ENCODE measurements at regions not wholly inside any gene's neighbourhood (a gene's known extent, or its start where the extent isn't known, plus 50 kb on each side); places are given as distances from the start of the nearest gene placed in this dataset.

DNA sequence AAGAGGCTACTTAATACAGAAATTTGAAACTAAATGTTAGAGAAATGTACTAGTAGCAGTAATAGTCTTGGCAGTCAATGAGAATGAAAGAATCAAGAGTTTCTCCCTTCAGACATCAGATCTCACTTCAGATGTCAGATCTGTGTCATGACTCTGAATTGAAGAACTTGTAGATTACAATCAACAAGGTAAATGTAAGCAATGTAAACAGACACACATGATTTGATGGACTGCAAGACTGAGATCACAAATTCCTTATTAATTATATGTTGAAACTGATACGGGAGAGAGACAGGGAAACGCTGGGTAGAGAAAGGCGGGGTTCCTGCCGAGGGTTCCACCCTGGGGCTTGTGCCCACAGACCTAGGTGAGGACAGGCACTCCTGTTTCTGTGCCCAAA, 65.5 kb upstream of the HHIP start:
- no peak for DNase-seq

DNA sequence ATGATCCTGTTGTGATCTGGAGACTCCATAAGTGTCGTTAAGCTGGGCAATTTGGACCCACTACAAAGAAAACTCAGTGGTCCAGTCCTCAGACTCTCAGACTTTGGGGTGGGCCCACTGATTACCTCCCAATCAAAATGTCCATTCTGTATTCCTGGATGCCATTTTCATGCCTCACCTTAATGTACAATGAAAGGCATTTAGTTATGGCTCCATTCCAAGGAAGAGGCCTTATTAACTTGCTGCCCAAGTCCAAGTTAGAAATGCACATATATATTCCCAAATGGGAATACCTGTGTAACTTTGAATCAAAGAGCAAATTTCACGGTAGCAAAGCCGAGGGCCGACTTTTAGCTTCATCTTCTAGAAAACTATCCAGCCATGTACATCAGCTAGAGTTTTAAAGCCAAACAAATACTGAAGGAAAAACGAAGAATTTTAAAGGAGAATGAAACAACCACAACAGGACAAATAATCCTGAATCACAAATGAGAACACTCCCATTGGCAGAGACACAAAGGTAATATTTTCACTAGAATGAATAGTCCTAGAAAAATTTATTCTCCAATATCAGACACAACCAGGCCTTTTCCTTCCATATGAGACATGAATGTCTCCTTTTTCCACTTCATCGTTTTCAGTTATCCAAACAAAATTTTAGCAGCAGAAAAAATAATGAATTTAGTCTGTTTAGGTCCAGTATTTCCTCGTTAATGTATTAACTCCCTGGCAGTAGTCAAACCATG, 63.7 kb upstream of the HHIP start:
- DNase-seq = no peak

DNA sequence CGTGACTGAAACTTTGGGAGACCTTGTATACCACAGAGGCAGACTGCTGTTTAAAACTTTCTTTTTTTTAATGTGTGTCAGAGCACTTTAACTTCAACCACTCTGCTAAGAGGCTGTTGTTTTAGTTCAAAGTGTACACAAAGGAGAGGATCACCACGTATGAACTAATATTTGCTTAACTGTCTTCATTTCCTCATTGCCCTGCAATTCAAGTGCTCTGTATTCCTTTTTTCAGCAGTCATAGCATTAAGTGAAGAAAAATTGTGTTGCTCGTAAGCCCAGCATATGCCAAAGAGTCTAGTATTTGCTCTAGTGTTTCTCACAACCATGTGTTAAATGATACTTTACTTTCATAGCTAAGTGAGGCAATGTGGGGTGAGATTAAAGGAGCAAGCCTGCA, 63.0 kb upstream of the HHIP start:
- DNase-seq = no peak

DNA sequence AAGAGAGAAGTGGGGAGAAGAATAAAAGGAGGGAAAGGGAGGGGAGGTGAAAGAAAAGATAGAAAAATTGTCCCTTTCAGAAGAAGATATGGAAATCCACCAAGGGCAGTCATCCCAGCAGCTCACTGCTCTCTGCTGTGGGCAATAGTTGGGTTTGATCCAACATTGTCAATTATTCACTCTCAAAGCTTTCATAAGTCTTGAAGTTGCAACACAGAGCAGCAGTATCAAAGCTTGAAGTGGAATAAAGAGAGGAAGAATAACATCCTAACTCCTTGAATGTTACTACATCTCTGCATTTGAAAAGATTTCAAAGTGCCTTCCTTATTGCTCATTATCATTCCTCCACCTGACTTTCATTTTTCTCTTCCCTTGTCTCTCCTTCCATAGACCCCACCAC, 62.3 kb upstream of the HHIP start:
- DNase-seq = no peak

DNA sequence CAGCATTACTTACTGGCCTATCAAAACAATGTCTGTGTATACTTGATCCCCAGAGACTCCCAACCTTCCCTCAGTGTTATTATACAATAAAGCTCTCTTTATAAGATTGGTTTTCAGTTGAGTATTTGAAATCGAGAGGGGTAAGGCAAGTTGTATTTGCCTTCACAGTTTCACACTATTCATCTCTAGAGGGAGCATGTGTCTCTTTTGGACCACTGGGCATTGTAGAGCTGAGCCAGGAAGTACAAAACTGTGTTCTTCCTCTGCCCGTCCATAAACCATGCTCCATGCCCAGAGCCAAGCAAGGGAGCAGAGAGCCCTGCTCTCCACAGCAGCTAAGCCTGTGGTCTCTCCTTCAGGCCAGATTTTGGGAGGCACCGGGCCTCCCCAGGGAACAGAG, 61.5 kb upstream of the HHIP start:
- no peak for DNase-seq

DNA sequence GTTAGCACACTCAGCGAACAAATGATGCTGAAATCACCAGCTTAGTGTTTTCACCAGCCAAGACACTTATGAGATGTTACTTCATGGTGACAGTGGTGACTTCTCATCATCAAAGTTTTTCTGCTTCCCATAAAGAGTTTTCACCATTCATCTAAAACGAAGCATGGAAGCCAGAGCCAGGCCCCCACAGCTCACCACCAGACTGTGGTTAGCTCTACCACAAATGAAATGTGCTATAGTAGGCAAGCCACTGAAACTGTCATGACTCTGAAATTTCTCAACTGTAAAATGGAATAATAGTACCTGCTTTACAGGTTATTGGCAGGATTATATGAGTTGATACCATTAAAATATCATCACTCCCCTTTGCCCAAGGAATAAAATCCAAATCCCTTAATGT, 56.4 kb upstream of the HHIP start:
- no peak for DNase-seq

DNA sequence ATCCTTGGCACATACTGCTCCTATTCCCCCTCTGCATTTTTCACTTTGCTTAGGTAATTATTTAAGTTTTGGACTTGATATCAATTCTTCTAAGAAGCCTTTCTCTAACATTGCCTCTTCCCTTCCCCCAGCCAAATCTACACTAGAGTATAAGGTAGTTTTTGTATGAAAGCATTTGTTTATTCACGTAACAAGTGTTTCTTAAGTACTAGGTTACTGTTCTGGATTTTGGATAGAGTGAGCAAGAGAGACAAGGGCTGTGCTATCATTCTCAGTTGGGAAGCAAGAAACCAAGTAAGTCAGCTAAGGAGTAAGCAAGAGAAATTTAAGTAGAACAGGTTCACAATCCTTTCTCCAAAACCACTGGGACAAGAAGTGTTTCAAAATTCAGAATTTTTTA, 55.9 kb upstream of the HHIP start:
- no peak for DNase-seq

DNA sequence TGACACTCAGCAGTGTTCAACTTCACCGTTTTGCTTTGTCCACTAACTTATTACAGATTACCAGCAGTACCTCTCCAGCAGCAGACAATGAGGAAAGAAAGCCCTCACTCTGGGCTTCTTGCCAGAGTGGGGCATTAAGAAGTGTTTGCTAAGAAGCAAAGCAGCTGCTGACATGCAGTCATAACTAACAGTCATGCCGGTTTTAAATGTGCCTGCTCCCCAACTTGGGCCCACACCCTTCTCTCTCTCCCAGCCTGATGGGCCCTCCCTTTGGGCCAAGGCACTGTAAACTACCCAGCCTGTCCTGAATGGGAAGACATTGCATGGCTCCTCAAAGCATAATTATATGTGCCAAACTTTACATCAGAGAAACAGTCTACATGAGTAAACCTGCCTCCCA, 54.6 kb upstream of the HHIP start:
- DNase-seq = no peak

DNA sequence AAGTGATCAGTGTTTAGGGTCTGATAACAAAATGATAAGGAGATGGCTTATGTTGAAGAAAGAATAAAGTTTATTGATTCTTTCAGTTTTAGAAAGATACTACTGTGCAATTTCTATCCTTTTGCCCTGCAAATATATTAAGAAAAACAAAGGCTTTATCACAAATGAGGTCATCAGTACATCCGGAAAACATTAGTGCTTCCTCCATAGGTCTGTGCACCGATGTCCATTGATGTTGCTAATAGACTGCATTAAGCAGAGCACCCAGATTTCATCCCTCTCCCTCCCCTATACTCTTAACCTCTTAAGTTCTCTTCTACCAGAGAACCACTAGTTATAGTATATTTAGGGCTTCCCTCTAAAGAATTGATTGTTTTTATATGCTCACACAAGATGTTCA, 53.7 kb upstream of the HHIP start:
- DNase-seq = no peak

DNA sequence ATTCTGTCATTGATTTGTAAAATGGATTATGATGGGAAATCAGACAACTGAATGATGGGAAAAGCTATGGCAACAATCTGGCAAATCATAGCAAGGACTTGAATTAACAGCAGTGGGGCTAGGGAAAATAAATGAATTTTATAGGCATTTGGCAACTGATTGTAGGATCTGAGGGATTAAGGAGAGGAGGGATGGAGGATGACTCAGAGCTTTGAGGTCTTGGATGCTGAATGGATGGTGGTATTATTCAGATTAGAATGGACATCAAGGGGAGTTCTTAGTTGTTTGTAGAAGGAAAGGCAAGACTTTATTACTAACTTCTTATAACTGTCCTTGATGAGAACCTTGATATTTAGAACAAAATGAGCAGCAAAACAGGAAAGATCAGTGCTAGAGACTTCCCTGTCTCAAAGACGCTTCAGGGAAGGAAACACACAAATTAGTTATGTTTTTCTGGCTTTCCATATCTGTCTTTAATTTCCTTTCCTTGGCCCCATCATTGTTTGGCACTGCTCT, 51.4 kb upstream of the HHIP start:
- no peak for DNase-seq

DNA sequence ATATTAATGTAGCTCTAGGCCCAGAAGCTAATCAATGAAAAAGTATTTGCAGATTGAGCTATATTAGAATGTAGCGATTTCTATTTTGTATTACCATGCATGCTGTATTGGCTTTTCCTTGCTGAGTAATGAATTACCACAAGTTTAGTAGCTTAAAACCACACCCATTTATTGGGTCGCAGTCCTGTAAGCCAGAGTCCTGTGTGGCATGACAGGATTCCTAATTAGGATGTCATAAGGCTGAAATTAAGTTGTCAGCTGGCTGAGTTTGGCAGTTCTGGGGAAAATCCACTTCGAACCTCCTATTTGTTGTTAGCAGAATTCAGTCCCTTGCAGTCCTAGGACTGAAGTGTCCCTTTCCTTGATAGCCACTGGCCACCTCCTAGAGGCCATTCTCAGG, 50.3 kb upstream of the HHIP start:
- no peak for DNase-seq
